KOPT-K1 (cell line): ENCODE measurements at regions not wholly inside any gene's neighbourhood (a gene's known extent, or its start where the extent isn't known, plus 50 kb on each side); places are given as distances from the start of the nearest gene placed in this dataset.
A peak's percentile ranks its signal among the peaks of the same experiment; 100 is the strongest.
"Not testable (repeated sequence)": the region's sequence is repeated elsewhere in the genome, so short reads cannot be mapped to it uniquely, and the experiment has no call there.

Source experiments
- H3K27ac ChIP-seq: fragments of 200-600 bp; sonication (generic); 2 replicates; pipeline ENCODE4 v1.5.1; 2016; ENCODE audit warnings: antibody characterized with exemption, mild to moderate bottlenecking, low read depth, low read length; ENCODE audit not compliant: poor library complexity, severe bottlenecking
- H3K36me3 ChIP-seq: fragments of 200-600 bp; sonication (generic); 2 replicates; pipeline ENCODE4 v1.5.1; 2017; ENCODE audit warnings: antibody characterized with exemption, mild to moderate bottlenecking, low read length, moderate library complexity; ENCODE audit not compliant: insufficient read depth
- H3K9me3 ChIP-seq: fragments of 200-600 bp; sonication (generic); 2 replicates; pipeline ENCODE4 v1.5.1; 2017; ENCODE audit warnings: antibody characterized with exemption, low read length, mild to moderate bottlenecking; ENCODE audit not compliant: insufficient read depth, poor library complexity, severe bottlenecking

DNA sequence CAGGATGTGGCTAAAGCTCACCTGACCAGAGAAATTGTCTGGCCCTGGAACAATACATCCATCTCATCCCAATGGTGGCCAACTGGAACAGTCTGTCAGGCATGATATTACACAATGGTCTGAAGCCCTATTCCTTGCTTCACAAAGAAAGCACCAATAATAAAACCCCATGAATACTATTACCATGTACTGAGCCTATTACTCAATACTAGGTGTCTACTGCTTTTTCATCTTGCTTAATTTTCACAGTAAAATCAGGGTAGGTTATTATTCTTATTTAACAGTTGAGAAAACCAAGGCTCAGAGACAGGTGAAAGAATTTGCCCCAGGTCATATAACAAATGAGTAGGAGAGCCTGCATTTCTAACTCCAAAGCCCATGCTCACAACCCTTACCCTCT, 68.9 kb upstream of the CAPRIN1 start:
- Histone ChIP-seq H3K9me3 (no peaks in the 10 kb centered on the region), H3K36me3 (no peaks in the 10 kb centered on the region), H3K27ac (no peak overlapping the region)

DNA sequence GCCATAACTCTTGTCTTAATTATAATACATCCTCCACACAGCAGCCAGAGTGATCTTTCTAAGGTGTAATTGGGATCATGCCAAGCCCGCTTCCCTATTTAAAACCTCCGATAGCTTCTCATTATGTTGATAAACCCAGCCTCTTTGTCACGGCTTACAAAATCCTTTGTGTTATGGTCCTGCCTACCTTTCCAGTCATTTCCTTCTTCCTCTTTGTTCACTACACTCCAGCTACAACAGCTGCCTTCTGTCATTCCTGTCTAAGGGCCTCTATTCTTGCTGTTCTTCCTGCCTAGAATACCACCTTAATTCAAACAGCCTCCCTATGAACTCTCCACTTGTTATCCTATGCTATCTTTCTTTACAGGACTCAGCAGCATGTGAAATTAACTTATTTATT, 70.6 kb upstream of the CAPRIN1 start:
- Histone ChIP-seq H3K36me3 (no peaks in the 10 kb centered on the region), H3K9me3 (no peaks in the 10 kb centered on the region), H3K27ac (no peak overlapping the region)

DNA sequence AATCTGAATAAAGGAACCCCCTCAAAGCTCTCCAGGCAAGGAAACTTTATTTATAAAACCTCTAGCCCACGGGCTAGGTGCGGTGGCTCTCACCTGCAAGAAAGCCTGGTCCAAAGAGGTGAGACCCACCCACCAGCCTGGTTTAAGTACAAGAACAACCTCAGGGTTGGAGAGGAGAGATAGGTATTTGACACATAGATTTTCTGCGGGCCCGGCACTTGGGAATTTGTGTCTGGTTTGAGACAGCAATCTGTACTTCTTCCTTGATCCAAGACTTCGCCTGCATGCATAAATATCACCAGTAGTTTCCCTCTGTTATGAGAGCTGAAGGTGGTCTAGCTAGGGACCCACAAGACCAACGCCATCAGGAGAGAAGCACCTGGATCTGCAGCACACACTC, 73.2 kb upstream of the CAPRIN1 start:
- H3K36me3 ChIP-seq, result no peaks in the 10 kb centered on the region
- no peak overlapping the region for H3K27ac ChIP-seq
- H3K9me3 ChIP-seq, result no peaks in the 10 kb centered on the region

DNA sequence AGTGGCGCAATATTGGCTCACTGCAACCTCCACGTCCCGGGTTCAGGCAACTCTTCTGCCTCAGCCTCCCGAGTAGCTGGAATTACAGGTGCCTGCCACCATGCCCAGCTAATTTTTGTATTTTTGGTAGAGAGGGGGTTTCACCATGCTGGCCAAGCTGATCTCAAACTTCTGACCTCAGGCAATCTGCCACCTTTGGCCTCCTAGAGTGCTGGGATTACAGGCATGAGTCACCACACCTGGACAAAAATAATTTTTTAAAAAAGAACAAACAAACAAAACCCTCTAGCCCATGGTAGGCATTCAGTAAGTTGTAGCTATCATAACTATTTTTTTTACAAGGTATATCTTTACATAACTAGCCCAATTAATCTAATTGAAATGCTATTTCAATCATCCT, 73.9 kb upstream of the CAPRIN1 start:
- no peaks in the 10 kb centered on the region for H3K36me3 ChIP-seq
- H3K9me3 ChIP-seq, result no peaks in the 10 kb centered on the region
- H3K27ac ChIP-seq, result no peak overlapping the region

DNA sequence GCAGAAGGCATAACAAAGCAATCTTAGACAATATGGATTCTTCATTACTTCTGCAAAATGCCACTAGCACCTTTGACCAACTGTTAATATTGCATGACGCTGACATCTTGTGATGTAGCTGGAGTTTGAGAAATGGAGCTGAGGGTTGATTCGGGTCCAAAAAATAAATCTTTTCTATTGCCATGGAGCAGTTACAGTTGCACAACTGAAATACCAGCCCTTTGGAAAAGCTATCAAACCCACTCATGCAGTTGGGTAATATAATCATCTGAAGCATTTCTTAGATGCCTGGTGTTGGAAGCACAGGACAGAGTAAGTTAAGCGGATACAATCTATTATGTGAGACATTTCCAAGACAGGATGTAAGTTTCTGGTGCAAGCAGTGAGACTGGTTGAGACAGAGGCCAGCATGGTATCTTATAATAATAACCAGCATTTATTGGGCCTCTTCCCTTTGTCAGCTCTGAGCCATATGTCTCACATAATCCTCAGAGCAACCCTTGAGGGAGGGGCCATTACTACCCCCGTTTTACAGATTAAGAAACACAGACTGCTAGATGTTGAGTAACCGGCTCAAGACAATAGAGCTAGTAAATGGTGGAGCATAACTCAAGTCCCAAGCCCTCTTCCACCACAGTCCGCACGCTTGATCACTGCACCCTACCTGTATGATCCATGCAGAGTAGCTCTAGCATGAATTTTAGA, 74.9 kb upstream of the CAPRIN1 start:
- Histone ChIP-seq H3K9me3 (no peaks in the 10 kb centered on the region), H3K36me3 (no peaks in the 10 kb centered on the region), H3K27ac (no peak overlapping the region)

DNA sequence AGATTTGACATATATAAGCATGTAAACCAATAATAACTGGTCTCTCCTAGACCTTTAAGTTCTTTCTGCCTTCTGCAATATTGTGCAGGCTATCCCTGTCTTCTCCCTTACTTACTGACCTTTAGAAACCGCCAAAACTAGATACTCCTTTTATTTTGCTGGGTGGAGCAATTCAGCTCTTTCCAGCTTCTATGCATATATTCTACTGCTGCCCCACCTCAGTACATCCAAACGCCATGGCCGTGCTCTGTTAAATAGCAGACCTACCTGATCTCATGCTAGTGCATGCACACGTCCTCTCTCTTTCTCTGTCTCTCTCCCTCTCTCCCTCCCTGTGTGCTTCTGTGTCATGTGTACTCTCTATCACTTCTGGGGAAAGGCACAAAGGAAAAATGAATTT, 76.7 kb upstream of the CAPRIN1 start:
- no peak overlapping the region for H3K27ac ChIP-seq
- H3K9me3 ChIP-seq, result no peaks in the 10 kb centered on the region
- no peaks in the 10 kb centered on the region for H3K36me3 ChIP-seq

DNA sequence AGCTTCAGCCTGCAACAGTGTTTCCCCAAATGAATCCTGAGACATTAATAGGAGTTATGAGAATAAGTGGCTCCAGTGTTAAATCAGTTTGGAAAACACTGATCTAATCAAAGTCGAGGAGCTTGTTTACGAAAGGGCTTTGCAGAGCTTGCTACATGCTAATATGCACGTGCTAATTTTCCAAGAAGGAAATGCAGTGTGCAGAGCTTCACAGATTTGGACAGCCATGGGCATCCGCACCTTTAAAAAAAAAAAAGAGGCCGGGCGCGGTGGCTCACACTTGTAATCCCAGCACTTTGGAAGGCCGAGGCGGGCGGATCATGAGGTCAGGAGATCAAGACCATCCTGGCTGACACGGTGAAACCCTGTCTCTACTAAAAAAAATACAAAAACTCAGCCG, 79.7 kb upstream of the LMO2 start:
- H3K9me3 ChIP-seq, H3K36me3 ChIP-seq: not testable (repeated sequence)
- H3K27ac ChIP-seq, result peak overlapping the region; percentile 33

DNA sequence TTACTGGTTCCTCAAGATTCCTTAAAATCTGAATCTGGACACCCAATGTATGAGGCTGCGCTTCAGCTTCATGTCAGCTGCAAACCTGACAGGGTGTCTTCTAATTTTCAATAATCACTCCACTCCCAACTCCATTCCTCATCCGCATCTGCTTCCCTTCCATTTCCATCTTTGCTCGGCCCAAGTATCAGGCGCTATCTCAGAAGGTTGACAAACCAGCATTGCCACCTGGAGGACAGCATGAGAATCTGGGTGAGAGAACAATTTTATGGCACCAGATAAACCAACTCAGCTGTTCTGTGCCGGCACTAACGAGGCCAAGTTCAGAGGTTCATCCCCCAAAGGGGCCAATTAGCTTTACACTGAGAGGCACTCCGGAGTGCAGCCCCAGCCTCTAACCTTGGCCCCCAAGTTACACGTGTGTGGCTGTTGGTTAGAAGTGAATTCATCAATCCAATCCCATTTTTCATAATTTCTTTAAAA, 79.1 kb upstream of the LMO2 start:
- Histone ChIP-seq H3K36me3 (no peaks in the 10 kb centered on the region), H3K9me3 (no peaks in the 10 kb centered on the region), H3K27ac (peak overlapping the region; percentile 33)

DNA sequence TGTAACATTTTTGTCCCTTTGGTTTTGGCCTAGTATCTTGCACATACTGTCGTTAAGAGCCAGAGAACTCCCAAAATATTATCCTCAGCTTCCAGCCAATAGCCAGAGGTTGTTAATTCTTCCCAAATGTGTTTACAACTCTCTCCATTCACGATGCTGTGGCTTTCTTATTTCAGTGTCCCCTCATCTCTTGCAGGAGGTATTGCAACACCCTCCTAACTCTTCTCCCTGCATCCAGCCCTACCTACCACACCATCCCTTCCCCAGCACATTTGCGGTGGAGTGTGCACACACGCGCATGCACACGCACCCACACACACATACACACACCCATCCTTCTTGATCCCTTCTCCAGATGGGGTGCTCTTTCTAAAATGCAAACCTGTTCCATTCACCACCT, 75.6 kb upstream of the LMO2 start:
- no peaks in the 10 kb centered on the region for H3K9me3 ChIP-seq
- no peak overlapping the region for H3K27ac ChIP-seq
- H3K36me3 ChIP-seq, result no peaks in the 10 kb centered on the region

DNA sequence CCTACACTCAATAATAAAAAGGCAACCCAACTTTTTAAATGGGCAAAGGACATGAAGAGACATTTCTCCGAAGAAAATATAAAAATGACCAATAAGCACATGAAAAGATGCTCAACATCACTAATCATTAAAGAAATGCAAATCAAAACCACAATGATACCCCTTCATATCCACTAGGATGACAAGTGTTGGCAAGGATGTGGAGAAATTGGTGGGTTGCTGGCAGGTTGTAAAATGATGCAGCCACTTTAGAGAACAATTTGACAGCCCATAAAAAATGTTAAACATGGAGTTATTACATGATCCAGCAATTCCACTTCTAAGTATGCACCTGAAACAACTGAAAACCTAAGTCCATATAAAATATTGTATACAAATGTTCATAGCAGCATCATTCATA, 73.2 kb upstream of the LMO2 start:
- Histone ChIP-seq H3K9me3 (no peaks in the 10 kb centered on the region), H3K27ac (no peak overlapping the region), H3K36me3 (no peaks in the 10 kb centered on the region)

DNA sequence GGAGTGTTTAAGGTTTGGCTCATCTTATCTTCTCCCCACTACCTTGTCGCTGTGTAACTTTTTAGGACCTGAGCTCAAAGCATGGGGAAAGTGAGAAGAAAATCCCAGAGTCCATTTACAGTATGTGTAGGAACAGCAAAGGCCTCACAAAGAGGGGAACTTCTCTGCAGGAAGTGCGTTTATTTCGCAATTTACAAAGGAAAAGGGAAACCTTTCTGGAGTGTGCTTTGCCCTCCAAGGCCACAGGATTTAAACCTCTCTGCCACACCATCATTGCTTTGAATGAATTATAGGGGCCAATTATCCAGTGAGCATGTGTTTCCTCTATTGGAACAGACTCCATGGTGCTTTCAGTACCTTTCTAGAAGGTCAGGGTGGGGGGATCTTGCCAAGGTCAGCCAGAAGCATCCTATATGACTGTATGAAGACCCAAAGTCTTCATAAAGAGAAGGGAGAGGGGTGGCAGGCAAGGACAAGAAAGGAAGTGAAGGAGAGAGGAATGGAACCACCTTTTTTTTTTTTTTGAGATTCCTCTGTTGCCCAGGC, 68.1 kb upstream of the LMO2 start:
- Histone ChIP-seq H3K36me3 (no peaks in the 10 kb centered on the region), H3K9me3 (no peaks in the 10 kb centered on the region), H3K27ac (no peak overlapping the region)

DNA sequence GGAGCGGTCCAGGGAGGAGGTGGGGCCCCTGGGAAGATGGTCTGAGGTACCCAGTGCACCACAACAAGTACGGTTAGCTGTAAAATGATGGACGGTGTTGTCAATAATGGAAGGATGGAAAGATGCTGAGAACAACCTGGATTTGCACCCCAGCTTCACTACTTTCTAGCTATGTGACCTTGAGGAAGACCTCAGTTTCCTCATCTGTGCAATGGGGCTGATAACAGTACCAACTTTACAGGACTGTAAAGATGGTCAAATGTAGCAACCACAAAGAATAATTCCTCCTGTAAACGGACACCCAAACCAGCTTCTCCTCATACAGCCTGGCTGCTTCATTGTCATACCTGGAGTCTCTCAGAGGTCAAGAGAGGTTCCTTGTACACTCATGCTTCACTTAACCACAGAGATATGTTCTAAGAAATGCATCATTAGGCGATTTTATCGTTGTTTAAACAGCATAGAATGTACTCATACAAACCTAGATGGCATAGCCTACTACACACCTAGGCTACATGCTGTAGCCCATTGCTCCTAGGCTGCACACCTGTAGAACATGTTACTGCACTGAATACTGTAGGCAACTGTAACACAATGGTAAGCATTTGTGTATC, 65.5 kb upstream of the LMO2 start:
- Histone ChIP-seq H3K9me3 (no peaks in the 10 kb centered on the region), H3K36me3 (no peaks in the 10 kb centered on the region), H3K27ac (no peak overlapping the region)

DNA sequence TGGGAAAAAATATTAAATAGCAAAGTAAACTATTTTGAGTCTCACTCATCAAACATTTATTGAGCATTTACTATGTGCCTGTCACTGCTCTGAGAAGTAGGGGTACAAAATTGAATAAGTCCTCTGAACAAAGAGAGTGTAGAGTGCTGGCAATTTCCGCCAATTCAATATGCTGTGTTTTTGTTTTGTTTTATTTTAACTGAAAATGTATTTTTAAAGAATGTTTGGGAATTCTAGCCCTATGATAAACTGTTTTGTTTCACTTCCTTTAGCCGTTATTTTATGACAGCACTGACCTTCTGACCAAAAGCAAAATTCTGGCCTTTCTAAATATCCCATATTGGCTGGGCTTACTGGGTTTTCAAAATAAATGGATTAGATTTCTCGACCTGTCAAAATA, 64.7 kb upstream of the LMO2 start:
- Histone ChIP-seq H3K36me3 (no peaks in the 10 kb centered on the region), H3K27ac (no peak overlapping the region), H3K9me3 (no peaks in the 10 kb centered on the region)

DNA sequence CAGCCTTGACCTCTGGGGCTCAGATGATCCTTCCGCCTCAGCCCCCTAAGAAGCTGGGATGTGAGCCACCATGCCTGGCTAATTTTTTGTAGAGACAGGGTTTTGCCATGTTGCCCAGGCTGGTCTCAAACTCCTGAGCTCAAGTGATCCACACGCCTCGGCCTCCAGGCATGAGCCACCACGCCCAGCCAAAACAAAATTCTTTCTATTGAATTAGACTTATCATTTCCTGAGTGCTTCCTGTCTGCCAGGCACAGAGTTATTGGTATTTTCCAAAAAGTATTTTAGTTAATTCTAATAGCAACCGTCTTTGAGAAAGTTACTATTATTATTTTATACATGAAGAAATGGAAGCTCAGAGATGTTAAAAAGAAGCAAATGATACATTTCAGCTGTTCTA, 61.4 kb upstream of the LMO2 start:
- Histone ChIP-seq H3K36me3 (no peaks in the 10 kb centered on the region), H3K27ac (no peak overlapping the region), H3K9me3 (no peaks in the 10 kb centered on the region)

DNA sequence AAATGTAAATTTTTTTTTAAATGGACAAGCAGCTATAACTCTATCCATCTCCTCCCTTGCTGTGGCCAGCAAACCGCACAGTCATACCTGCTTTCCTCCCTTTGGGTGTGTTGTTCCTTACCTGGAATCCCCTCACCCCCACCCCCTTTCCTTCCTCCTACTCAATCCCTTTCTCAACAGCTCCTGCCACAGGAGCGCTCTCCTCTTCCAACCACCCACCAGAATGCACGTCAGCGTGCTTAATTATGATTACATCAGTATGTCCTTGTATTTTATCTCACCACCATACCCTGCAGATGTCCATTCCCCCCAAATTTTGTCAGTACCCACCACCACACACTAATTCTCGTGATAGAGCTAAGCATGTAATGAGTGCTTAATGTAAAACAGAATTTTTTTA, 60.9 kb upstream of the LMO2 start:
- Histone ChIP-seq H3K36me3 (no peaks in the 10 kb centered on the region), H3K27ac (no peak overlapping the region), H3K9me3 (no peaks in the 10 kb centered on the region)
